Lower leg skin (tissue), 4 donors: ENCODE measurements at regions not wholly inside any gene's neighbourhood (a gene's known extent, or its start where the extent isn't known, plus 50 kb on each side); places are given as distances from the start of the nearest gene placed in this dataset.

ENCODE experiments used
- DNase-seq, 2 donors: peaks; one replicate each; pipeline ENCODE4 v3.0.0-alpha.2; 2019; ENCODE audit warnings: low spot score in 2 of 2
- H3K4me3 ChIP-seq: fragments of 200-600 bp; sonication (generic); 2 replicates; pipeline ENCODE4 v1.5.1; 2017; ENCODE audit warnings: mild to moderate bottlenecking, low read depth; ENCODE audit not compliant: poor library complexity, severe bottlenecking
- POLR2A ChIP-seq, 2 donors: fragments of 450-650 bp; IDR thresholded peaks; one replicate each; pipeline ENCODE4 v1.6.1; 2016 to 2017; ENCODE audit warnings: antibody characterized with exemption in 2 of 2, mild to moderate bottlenecking in 1 of 2, moderate library complexity in 1 of 2
- WGBS, 2 donors: methylation state at CpG; one replicate each; pipeline ENCODE4 v1.1.5; 2018; 5-methylcytosine and 5-hydroxymethylcytosine counted together
- intact Hi-C: fragments of 100-400 bp; cut with DNase I; formaldehyde crosslinking; loops from one replicate; pipeline ENCODE4 v1.15.0; 2023; ENCODE audit warnings: low total_unique reads
- TF ChIP-seq, protein P1 (sequence below), 3 donors: fragments of 450-650 bp; IDR thresholded peaks; one replicate each; pipeline ENCODE4 v1.5.1; 2016; ENCODE audit warnings: antibody characterized with exemption in 3 of 3, mild to moderate bottlenecking in 3 of 3, moderate library complexity in 2 of 3

DNA sequence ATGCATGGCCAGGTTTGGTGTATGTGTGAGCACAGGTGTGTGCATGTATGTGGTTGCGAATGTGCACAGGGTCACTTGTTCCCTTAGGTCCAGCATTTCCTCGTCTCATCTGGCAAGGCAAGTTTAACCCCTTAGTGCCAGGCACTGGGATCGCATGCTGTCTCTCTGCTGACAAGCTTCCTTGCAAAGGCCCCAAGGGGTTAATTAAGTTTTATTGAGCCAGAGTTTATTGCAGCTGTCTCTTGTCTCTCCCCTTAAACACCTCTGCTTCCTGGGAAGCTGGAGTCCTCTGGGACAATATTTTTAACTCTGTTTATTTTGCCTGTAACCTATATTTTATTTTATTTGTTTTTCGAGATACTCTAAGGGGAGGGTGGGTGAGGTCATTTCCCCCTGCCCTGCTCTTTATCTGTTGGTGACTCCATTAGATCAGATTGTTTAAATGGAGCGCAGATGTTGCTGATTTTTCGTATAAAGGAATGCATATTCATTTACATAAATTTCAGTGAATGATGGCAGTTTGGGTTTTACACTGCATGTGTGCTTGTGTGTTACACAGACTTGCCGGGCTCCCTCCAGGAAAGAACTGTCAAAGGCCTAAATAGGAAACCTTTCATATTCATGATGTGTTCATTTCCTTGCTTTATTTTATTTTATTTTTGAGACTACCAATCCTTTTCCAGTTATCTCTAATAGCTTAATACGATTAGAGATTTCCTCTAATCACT lies 99.7 kb downstream of the CBLN1 start:
- intact Hi-C loops: no loop called here
- H3K4me3 ChIP-seq: no peak overlapping the region
- TF ChIP-seq POLR2A (IDR thresholded peaks at IDR 0.05): no peak
- TF ChIP-seq, protein P1, sequence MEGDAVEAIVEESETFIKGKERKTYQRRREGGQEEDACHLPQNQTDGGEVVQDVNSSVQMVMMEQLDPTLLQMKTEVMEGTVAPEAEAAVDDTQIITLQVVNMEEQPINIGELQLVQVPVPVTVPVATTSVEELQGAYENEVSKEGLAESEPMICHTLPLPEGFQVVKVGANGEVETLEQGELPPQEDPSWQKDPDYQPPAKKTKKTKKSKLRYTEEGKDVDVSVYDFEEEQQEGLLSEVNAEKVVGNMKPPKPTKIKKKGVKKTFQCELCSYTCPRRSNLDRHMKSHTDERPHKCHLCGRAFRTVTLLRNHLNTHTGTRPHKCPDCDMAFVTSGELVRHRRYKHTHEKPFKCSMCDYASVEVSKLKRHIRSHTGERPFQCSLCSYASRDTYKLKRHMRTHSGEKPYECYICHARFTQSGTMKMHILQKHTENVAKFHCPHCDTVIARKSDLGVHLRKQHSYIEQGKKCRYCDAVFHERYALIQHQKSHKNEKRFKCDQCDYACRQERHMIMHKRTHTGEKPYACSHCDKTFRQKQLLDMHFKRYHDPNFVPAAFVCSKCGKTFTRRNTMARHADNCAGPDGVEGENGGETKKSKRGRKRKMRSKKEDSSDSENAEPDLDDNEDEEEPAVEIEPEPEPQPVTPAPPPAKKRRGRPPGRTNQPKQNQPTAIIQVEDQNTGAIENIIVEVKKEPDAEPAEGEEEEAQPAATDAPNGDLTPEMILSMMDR (IDR thresholded peaks at IDR 0.05): no peak
- 11 to 22% methylated on average over 8 of the region's 8 CpGs for WGBS, 2 donors
- no peak for DNase-seq

DNA sequence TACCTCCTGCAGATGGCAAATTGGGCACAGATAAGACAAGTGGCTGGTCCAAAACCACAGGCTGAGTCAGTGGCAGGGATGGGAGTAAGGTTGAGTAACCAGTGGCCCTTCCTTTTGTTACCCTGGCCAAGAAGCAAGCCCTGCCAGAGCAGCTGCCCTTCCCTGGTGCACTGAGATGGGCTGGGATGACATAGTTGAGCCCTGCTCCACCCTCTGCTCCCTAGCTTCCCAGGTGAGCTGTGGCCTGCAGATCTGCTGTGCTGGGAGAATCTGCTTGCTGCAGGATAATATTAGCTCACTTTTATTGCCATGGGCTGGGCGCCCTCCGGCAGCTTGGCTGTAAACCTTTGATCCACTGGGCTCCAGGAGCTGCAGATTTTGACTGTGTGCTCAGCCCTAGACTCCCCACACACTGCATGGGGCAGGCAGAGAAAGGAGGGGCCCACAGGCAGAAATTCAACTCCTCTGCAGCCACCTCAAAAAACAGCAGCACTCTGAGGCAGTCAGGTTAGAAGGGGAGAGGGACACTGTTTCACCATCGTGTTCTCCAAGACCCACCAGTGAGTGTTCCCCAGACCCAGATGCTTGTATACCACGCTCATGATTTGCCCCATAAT lies 101.8 kb downstream of the CBLN1 start:
- no peak for DNase-seq
- TF ChIP-seq, protein P1 (IDR thresholded peaks at IDR 0.05): no peak
- TF ChIP-seq POLR2A (IDR thresholded peaks at IDR 0.05): no peak
- H3K4me3 ChIP-seq: no peak overlapping the region
- 16 to 28% methylated on average over 2 to 4 of the region's 4 CpGs for WGBS, 2 donors
- intact Hi-C loops: no loop called here

DNA sequence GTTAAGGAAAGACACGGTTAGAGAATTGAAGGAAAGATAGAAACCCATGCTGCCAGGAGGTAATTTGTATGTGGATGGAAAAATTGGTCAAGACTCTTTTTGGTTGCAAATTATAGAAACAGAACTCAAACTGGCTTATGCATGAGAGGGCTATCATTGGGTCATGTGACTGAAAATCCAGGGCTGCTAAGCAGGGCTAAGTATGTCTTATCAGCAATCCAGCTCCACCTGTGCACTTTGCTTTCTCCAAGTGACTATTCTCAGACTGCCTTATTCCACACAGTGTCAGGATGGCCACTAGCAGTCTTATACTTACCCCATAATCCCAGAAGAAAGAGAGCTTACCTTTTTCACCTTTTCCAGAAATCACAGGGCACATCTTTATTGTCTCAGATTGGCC lies 113.5 kb downstream of the CBLN1 start:
- no peak overlapping the region for H3K4me3 ChIP-seq
- WGBS, 2 donors: 77 to 80% methylated on average over 1 of the region's 1 CpG
- intact Hi-C loops: no loop called here
- TF ChIP-seq, protein P1 (IDR thresholded peaks at IDR 0.05): no peak
- TF ChIP-seq POLR2A (IDR thresholded peaks at IDR 0.05): no peak
- DNase-seq: no peak

DNA sequence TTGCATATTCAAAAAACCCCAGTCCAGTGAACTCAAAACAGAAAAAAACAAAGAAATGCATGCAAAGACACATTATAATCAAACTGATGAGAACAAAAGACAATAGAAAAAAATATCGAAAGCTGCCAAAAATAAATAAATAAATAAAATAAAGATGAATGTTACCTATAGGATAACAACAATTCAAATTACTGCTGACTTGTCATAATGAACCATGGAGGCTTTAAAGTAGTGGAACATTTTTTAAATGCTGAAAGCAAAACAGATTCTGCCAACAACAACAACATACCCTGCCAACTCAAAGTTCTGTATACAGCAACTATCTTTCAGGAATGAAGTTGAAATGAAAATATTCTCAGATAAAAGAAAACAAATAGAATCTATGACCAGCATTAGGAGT lies 116.6 kb downstream of the CBLN1 start:
- intact Hi-C loops: no loop called here
- DNase-seq: no peak
- no peak overlapping the region for H3K4me3 ChIP-seq
- 91 to 100% methylated on average over 1 of the region's 1 CpG for WGBS, 2 donors
- TF ChIP-seq POLR2A (IDR thresholded peaks at IDR 0.05): no peak
- TF ChIP-seq, protein P1 (IDR thresholded peaks at IDR 0.05): no peak

DNA sequence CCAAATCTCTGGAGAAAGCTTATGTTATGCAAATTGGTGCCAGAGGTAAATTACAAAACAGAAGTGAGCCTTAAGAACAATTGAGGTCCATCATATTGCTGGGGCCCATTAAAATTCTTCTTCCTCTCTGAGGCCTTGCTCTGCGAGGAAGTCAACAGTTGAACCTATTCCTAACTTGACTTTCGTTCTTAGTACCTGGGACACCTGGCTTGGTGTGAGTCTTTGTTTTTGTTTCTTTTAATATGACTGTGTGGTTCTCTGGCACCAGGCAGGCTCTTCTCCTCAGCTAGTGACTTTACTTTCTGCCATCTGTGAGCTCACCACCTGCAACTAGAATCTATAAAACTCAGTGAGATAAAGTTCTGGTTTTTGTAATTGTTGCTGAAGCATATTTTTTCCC lies 120.4 kb downstream of the CBLN1 start:
- no peak for TF ChIP-seq POLR2A (IDR thresholded peaks at IDR 0.05)
- TF ChIP-seq, protein P1 (IDR thresholded peaks at IDR 0.05): no peak
- intact Hi-C loops: no loop called here
- H3K4me3 ChIP-seq: no peak overlapping the region

More for the DNA sequence above, 120.4 kb downstream of the CBLN1 start:
- 67 to 73% methylated on average over 2 of the region's 2 CpGs for WGBS, 2 donors
- no peak for DNase-seq
